HG03521 (cell line): ENCODE measurements at regions not wholly inside any gene's neighbourhood (a gene's known extent, or its start where the extent isn't known, plus 50 kb on each side); places are given as distances from the start of the nearest gene placed in this dataset.

ENCODE experiments used
- ATAC-seq: cut with Tn5 transposase; IDR thresholded peaks from one replicate; pipeline ENCODE4 v1.9.1; 2021; ENCODE audit warnings: mild to moderate bottlenecking, moderate library complexity; ENCODE audit not compliant: unreplicated experiment

- ATAC-seq: no peak
These were observed 241.7 kb upstream of the CAMK1G start for GRCh38 chr1:209341673-209342420.

DNA sequence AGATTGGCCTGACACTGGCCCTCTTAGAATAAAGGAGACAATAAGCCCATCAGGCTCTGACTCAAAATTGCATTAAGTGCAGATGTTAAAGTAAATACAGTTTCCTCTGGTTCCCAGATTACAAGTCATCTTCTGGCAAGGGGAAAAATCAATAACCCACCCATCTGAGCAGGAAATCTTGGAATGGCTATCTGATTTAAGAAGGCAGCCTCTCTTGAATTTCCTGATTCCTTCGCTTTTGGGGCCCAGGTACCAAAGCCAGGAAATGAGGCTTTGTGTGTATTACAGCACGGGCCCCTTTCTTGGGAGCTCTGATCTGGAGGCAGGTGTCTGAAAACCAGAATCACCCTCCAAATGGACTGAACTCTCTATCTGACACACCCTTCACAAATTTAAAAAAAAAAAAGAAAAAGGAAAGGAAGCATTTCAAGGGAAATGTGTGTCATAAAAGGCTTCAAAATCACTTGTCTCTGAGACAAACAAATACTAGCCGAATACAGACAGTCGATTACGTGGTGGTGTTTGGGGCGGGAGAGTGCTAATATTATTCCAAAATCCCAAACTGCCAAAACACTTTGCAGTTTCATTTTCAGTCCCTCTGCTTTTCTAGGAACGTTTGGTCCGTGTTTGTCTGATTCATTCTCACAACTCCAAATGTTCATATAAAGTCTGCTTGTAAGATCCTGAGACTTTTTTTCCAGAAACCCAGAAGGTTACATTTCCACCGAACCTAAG lies 240.9 kb upstream of the CAMK1G start:
- no peak for ATAC-seq

GRCh38 chr1:209343511-209343910 lies 240.0 kb upstream of the CAMK1G start:
- no peak for ATAC-seq

DNA sequence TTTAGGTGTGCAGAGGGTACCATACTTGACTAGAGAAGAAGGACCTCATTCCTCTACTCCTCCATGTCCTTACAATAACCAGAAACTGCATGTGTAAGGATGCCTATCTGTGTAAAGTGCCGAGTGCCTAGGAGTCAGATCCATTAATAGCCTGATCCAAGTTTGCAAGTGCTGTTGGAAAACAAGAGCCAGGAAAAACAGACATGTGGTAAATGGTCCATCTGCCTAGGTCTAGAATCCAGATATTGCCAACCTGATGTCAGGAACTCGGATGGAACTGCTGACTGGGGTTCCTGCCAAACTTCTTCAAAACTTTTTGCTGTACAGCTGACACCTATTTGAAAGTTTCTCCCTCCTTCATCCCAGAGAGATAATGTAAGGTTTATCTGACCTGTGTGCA lies 239.4 kb upstream of the CAMK1G start:
- no peak for ATAC-seq

GRCh38 chr1:209349363-209350308 lies 233.9 kb upstream of the CAMK1G start:
- no peak for ATAC-seq

- ATAC-seq: no peak
These were observed 230.5 kb upstream of the CAMK1G start for GRCh38 chr1:209353053-209353452.

- peak; percentile 78 for ATAC-seq
These were observed 229.2 kb upstream of the CAMK1G start for GRCh38 chr1:209354111-209354839.

GRCh38 chr1:209354840-209355165 lies 228.7 kb upstream of the CAMK1G start:
- ATAC-seq: no peak

- ATAC-seq: no peak
These were observed 228.1 kb upstream of the CAMK1G start for GRCh38 chr1:209355415-209355814.

GRCh38 chr1:209356976-209357377 lies 226.5 kb upstream of the CAMK1G start:
- ATAC-seq: no peak

- no peak for ATAC-seq
These were observed 220.4 kb upstream of the CAMK1G start for GRCh38 chr1:209363112-209363511.

- ATAC-seq: no peak
These were observed 218.8 kb upstream of the CAMK1G start for GRCh38 chr1:209364716-209365115.

- no peak for ATAC-seq
These were observed 216.3 kb upstream of the CAMK1G start for GRCh38 chr1:209367061-209367772.

- ATAC-seq: no peak
These were observed 214.5 kb upstream of the CAMK1G start for GRCh38 chr1:209368864-209369598.

GRCh38 chr1:209370241-209370995 lies 213.1 kb upstream of the CAMK1G start:
- no peak for ATAC-seq

- no peak for ATAC-seq
These were observed 208.4 kb upstream of the CAMK1G start for GRCh38 chr1:209375097-209375496.

- ATAC-seq: no peak
These were observed 207.7 kb upstream of the CAMK1G start for GRCh38 chr1:209375671-209376365.

GRCh38 chr1:209376774-209377173 lies 206.7 kb upstream of the CAMK1G start:
- no peak for ATAC-seq
